ENCODE measurements at regions not wholly inside any gene's neighbourhood (a gene's known extent, or its start where the extent isn't known, plus 50 kb on each side); places are given as distances from the start of the nearest gene placed in this dataset.

DNA sequence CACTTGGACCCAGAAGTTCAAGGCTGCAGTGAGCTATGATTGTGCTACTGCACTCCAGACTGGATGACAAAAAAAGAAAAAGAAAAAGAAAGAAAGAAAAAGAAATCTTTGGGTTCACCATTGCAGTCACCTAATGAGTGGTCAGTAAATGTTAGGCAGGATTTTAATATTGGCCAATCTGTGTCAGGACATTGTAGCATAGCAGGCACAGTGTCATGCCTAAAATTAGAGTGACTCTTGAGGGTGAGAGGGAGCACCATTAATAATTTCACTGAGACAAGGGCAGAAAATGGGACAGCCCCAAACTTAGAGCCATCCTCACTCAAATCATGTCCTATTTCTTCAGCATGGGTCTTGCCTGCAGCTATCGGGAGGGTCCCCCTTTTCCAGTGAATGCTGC lies 221.6 kb upstream of the NRP1 start:
- TF ChIP-seq, protein P1, sequence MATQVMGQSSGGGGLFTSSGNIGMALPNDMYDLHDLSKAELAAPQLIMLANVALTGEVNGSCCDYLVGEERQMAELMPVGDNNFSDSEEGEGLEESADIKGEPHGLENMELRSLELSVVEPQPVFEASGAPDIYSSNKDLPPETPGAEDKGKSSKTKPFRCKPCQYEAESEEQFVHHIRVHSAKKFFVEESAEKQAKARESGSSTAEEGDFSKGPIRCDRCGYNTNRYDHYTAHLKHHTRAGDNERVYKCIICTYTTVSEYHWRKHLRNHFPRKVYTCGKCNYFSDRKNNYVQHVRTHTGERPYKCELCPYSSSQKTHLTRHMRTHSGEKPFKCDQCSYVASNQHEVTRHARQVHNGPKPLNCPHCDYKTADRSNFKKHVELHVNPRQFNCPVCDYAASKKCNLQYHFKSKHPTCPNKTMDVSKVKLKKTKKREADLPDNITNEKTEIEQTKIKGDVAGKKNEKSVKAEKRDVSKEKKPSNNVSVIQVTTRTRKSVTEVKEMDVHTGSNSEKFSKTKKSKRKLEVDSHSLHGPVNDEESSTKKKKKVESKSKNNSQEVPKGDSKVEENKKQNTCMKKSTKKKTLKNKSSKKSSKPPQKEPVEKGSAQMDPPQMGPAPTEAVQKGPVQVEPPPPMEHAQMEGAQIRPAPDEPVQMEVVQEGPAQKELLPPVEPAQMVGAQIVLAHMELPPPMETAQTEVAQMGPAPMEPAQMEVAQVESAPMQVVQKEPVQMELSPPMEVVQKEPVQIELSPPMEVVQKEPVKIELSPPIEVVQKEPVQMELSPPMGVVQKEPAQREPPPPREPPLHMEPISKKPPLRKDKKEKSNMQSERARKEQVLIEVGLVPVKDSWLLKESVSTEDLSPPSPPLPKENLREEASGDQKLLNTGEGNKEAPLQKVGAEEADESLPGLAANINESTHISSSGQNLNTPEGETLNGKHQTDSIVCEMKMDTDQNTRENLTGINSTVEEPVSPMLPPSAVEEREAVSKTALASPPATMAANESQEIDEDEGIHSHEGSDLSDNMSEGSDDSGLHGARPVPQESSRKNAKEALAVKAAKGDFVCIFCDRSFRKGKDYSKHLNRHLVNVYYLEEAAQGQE (IDR thresholded peaks at IDR 0.05; ENCODE audit: insufficient replicate concordance, low read depth) = no peak
- no peak for TF ChIP-seq CTCF (IDR thresholded peaks at IDR 0.05; ENCODE audit: insufficient read depth, low read length)

Measured in HL-60 (cell line).